SU-DHL-6 (cell line): ENCODE measurements at regions not wholly inside any gene's neighbourhood (a gene's known extent, or its start where the extent isn't known, plus 50 kb on each side); places are given as distances from the start of the nearest gene placed in this dataset.

Source experiments
- H2AFZ ChIP-seq: fragments of 200-600 bp; sonication (generic); 2 replicates; pipeline ENCODE4 v1.6.1; 2014; ENCODE audit warnings: low read depth, mild to moderate bottlenecking, moderate library complexity, mixed read lengths, antibody characterized with exemption, low read length; ENCODE audit not compliant: severe bottlenecking
- H3F3A ChIP-seq: fragments of 200-600 bp; shearing (Covaris generic); 2 replicates; pipeline ENCODE4 v1.6.0; 2016; ENCODE audit warnings: antibody characterized with exemption, mild to moderate bottlenecking; ENCODE audit not compliant: insufficient read depth
- H3K27ac ChIP-seq: fragments of 200-600 bp; sonication (generic); 2 replicates; pipeline ENCODE4 v1.5.1; 2016; ENCODE audit warnings: low read depth, mild to moderate bottlenecking, low read length, moderate library complexity, mixed read lengths
- H3K27me3 ChIP-seq: fragments of 200-600 bp; sonication (generic), shearing (Covaris generic); 2 replicates; pipeline ENCODE4 v1.6.0; 2014; ENCODE audit warnings: mild to moderate bottlenecking, low read length
- H3K36me3 ChIP-seq: fragments of 200-600 bp; sonication (generic); 2 replicates; pipeline ENCODE4 v1.6.1; 2014; ENCODE audit warnings: mild to moderate bottlenecking, low read length, mixed read lengths
- H3K4me2 ChIP-seq: fragments of 300-600, 200-600 bp; shearing (Covaris generic), sonication (generic); 2 replicates; pipeline ENCODE4 v1.6.0; 2014; ENCODE audit warnings: low read length, low read depth, mild to moderate bottlenecking; ENCODE audit not compliant: poor library complexity, severe bottlenecking
- H3K4me3 ChIP-seq: fragments of 200-600 bp; sonication (generic); 2 replicates; pipeline ENCODE4 v1.5.1; 2014; ENCODE audit warnings: antibody characterized with exemption, low read length, mild to moderate bottlenecking, mixed read lengths; ENCODE audit not compliant: insufficient read depth, poor library complexity, severe bottlenecking
- H3K79me2 ChIP-seq: fragments of 200-600 bp; sonication (generic); 2 replicates; pipeline ENCODE4 v1.6.1; 2014; ENCODE audit warnings: mild to moderate bottlenecking, low read length, moderate library complexity; ENCODE audit not compliant: insufficient read depth
- H3K9ac ChIP-seq: fragments of 200-600 bp; sonication (generic); 2 replicates; pipeline ENCODE4 v1.7.0; 2014; ENCODE audit warnings: mild to moderate bottlenecking, low read length
- H3K9me2 ChIP-seq: fragments of 200-600 bp; sonication (generic); replicated peaks from 2 replicates; pipeline ENCODE4 v1.6.1; 2014; ENCODE audit warnings: low read length; ENCODE audit not compliant: insufficient read depth
- H3K9me3 ChIP-seq: fragments of 200-600 bp; sonication (generic); 2 replicates; pipeline ENCODE4 v1.6.1; 2014; ENCODE audit warnings: low read length, mixed read lengths; ENCODE audit not compliant: insufficient read depth
- H4K20me1 ChIP-seq: fragments of 200-600 bp; sonication (generic); 2 replicates; pipeline ENCODE4 v1.6.1; 2014; ENCODE audit warnings: low read depth, mild to moderate bottlenecking, antibody characterized with exemption, low read length, moderate library complexity, mixed read lengths
- EZH2phosphoT487 ChIP-seq: fragments of 200-600 bp; sonication (generic), shearing (Covaris generic); conservative IDR thresholded peaks from 2 replicates; pipeline ENCODE4 v1.6.1; 2018; ENCODE audit warnings: mild to moderate bottlenecking, antibody characterized with exemption, low read length, moderate library complexity, mixed read lengths
- TF ChIP-seq, protein P1 (sequence below): fragments of 200-600 bp; sonication (generic); IDR thresholded peaks from one replicate; pipeline ENCODE4 v1.5.1; 2017; ENCODE audit warnings: antibody characterized with exemption, mild to moderate bottlenecking, low read length, moderate library complexity; ENCODE audit not compliant: insufficient read depth, poor library complexity, severe bottlenecking

DNA sequence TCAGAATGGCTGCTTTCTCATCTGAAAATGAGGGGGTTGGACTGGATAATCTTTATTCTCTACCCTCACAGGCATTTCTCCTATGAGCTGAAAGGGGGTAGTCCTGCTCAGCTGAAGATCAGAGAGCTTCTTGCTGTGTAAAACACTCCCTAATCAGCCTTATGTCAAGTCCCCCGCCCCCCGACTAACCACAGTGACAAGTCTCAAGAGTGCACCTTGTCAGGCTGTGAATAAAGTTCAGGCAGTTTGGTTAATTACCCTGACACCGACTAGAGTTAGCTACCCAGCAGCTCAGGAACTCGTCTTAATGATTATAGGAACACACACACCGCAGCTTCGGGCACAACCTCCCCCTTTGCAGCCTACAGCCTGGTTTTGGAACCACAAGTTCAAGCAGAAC lies 513.7 kb downstream of the RPS24 start:
- Histone ChIP-seq H3K27me3 (no peaks in the 10 kb centered on the region), H3F3A (no peaks in the 10 kb centered on the region)
- no peak for TF ChIP-seq EZH2phosphoT487
- TF ChIP-seq, protein P1, sequence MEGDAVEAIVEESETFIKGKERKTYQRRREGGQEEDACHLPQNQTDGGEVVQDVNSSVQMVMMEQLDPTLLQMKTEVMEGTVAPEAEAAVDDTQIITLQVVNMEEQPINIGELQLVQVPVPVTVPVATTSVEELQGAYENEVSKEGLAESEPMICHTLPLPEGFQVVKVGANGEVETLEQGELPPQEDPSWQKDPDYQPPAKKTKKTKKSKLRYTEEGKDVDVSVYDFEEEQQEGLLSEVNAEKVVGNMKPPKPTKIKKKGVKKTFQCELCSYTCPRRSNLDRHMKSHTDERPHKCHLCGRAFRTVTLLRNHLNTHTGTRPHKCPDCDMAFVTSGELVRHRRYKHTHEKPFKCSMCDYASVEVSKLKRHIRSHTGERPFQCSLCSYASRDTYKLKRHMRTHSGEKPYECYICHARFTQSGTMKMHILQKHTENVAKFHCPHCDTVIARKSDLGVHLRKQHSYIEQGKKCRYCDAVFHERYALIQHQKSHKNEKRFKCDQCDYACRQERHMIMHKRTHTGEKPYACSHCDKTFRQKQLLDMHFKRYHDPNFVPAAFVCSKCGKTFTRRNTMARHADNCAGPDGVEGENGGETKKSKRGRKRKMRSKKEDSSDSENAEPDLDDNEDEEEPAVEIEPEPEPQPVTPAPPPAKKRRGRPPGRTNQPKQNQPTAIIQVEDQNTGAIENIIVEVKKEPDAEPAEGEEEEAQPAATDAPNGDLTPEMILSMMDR, result no peak

DNA sequence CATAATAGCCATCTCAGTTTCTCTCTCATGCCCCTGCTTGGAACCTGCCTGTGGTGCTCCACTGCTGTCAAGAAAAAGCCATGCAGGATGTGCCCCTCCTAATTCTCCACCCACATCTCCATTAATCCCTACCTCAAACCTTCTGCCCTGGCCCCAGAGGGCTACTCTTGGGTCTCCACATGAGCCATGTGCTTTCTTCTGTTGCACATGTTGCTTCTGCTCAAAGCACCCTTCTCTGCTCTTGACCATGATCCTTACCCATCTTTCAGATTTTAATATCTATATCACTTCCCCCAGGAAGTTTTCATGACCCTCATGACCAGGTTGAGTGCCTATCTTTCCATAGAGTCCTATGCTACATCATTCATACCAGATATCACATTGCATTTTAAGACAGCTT lies 514.2 kb downstream of the RPS24 start:
- Histone ChIP-seq H4K20me1 (no peaks in the 10 kb centered on the region), H3K9me3 (no peaks in the 10 kb centered on the region), H3K4me2 (no peak overlapping the region), H3K4me3 (no peak overlapping the region), H3K27me3 (no peaks in the 10 kb centered on the region), H3K79me2 (no peaks in the 10 kb centered on the region), H2AFZ (no peak overlapping the region), H3K9me2 (no peaks in the 10 kb centered on the region), H3K36me3 (no peaks in the 10 kb centered on the region), H3F3A (no peaks in the 10 kb centered on the region), H3K27ac (no peak overlapping the region), H3K9ac (no peak overlapping the region)
- TF ChIP-seq, protein P1, result no peak
- no peak for TF ChIP-seq EZH2phosphoT487

More for the DNA sequence above, 513.7 kb downstream of the RPS24 start:
- Histone ChIP-seq H3K9ac (no peak overlapping the region), H3K27ac (no peak overlapping the region), H3K4me3 (no peak overlapping the region), H3K4me2 (no peak overlapping the region), H3K9me2 (no peaks in the 10 kb centered on the region), H2AFZ (no peak overlapping the region), H3K9me3 (no peaks in the 10 kb centered on the region), H3K36me3 (no peaks in the 10 kb centered on the region), H3K79me2 (no peaks in the 10 kb centered on the region), H4K20me1 (no peaks in the 10 kb centered on the region)

DNA sequence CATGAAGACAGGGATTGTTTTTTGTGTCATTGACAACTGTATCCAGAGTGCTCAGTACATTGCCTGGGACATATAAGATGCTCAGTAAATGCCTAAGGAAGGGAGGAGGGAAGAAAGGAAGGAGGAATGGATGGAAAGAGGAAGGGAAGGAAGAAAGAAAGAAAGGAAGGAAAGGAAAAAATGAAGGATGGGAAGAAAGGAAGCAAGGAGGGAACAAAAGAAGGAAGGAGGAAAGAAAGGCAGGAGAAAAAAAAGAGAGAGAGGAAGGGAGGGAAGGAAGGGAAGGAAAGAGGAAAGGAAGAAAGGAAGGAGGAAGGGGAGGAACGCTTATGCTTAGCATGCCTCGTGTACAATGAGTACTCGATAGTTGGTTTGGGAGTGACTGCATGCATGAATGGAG lies 514.7 kb downstream of the RPS24 start:
- Histone ChIP-seq H3F3A (no peaks in the 10 kb centered on the region), H3K4me3 (no peak overlapping the region), H3K4me2 (no peak overlapping the region), H3K36me3 (no peaks in the 10 kb centered on the region), H3K27ac (no peak overlapping the region), H2AFZ (no peak overlapping the region), H3K27me3 (no peaks in the 10 kb centered on the region), H3K79me2 (no peaks in the 10 kb centered on the region), H3K9ac (no peak overlapping the region), H3K9me3 (no peaks in the 10 kb centered on the region), H4K20me1 (no peaks in the 10 kb centered on the region), H3K9me2 (no peaks in the 10 kb centered on the region)
- TF ChIP-seq, protein P1, result no peak
- no peak for TF ChIP-seq EZH2phosphoT487
